Heart right ventricle (tissue), 16 donors: ENCODE measurements at regions not wholly inside any gene's neighbourhood (a gene's known extent, or its start where the extent isn't known, plus 50 kb on each side); places are given as distances from the start of the nearest gene placed in this dataset.

Experiments
- ATAC-seq, 8 donors: fragments of 200-7000 bp; cut with Tn5 transposase; one replicate each; pipeline ENCODE4 v1.9.1; 2020; ENCODE audit warnings: mild to moderate bottlenecking in 8 of 8, moderate library complexity in 8 of 8, moderate number of reproducible peaks in 1 of 8
- DNase-seq, 2 donors: peaks; one replicate each; pipeline ENCODE4 v3.0.0-alpha.2; 2020
- H3K27ac ChIP-seq, 10 donors: fragments of 200-600 bp; sonication (generic) in 2 of 10; one replicate each; pipeline versions ENCODE4 v1.5.0 to v1.8.0; 2020 to 2022; ENCODE audit warnings: mild to moderate bottlenecking in 3 of 10
- H3K27me3 ChIP-seq, 7 donors: fragments of 200-600 bp; one replicate each; pipeline ENCODE4 v1.8.0; 2021 to 2022; ENCODE audit warnings: mild to moderate bottlenecking in 2 of 7
- H3K36me3 ChIP-seq, 9 donors: fragments of 200-600 bp; sonication (generic) in 1 of 9; one replicate each; pipeline versions ENCODE4 v1.5.0 to v1.8.0; 2020 to 2022; ENCODE audit warnings: mild to moderate bottlenecking in 2 of 9
- H3K4me1 ChIP-seq, 9 donors: fragments of 200-600 bp; sonication (generic) in 1 of 9; one replicate each; pipeline versions ENCODE4 v1.5.0 to v1.8.0; 2020 to 2022; ENCODE audit warnings: mild to moderate bottlenecking in 4 of 9
- H3K4me3 ChIP-seq, 10 donors: fragments of 200-600 bp; sonication (generic) in 2 of 10; one replicate each; pipeline versions ENCODE4 v1.5.0 to v1.8.0; 2020 to 2022; ENCODE audit warnings: mild to moderate bottlenecking in 7 of 10, moderate library complexity in 2 of 10
- H3K9me3 ChIP-seq, 11 donors: fragments of 200-600 bp in 10 of 11; sonication (generic) in 2 of 11; one replicate each; pipeline versions ENCODE4 v1.5.0 to v1.8.0; 2013 to 2022; ENCODE audit warnings: mild to moderate bottlenecking in 2 of 11, control low read depth in 1 of 11, moderate library complexity in 1 of 11
- CTCF ChIP-seq, 9 donors: fragments of 200-600 bp; sonication (generic) in 2 of 9; IDR thresholded peaks; one replicate each; pipeline versions ENCODE4 v1.5.0 to v1.8.0; 2021 to 2022; ENCODE audit warnings: antibody characterized with exemption in 9 of 9, mild to moderate bottlenecking in 5 of 9, moderate library complexity in 1 of 9
- WGBS, 2 donors: extraction: QIAGEN DNeasy Blood & Tissue Kit; methylation state at CpG; one replicate each; pipeline ENCODE4 v1.1.7; 2013; ENCODE audit warnings: inconsistent platforms in 1 of 2; 5-methylcytosine and 5-hydroxymethylcytosine counted together
- intact Hi-C, 10 donors: fragments of 100-400 bp; cut with DNase I; formaldehyde crosslinking; loops; one replicate each; pipeline versions ENCODE4 v1.11.1 to v1.14.2; 2022
- donor health status: Arrhythmogenic right ventricular cardiomyopathy.
- donor health status: ischemic (EF 13 %, LVEDD 7.1; RV severe dilation, severe dysfunction).
- donor health status: healthy with polysubstance abuse.
- donor health status: DM: no; HTN: yes; CAD: no.
- donor health status: DM: no; HTN: no; CAD: no.
- donor health status: ischemic (EF 25% LVEDD 6.9; RV normal size, moderate dysfunction).
- donor health status: ischemic (EF 25% LVEDD 5.7; RV mildly dilated, moderate dysfunction).
- donor health status: healthy.
- donor health status: DM: yes; HTN: yes; CAD: no.
- donor health status: Ischemic cardiomyopathy.
- donor health status: ischemic (EF 35%, LVEDD 5.7; RV mildly dilated, moderate dysfunction).
- donor health status: nonischemic (EF 11% LVEDD 7.7; RV severe dilation, severe dysfunction).
- donor health status: DM: yes; HTN: yes; CAD: no.
- donor health status: PGD.
- donor health status: ischemic (EF 29% LVEDD 5.4; RV normal size, mild dysfunction).
- donor health status: nonischemic (EF 23%, LVEDD 6.1; RV moderate dilation, normal function).

GRCh38 chr16:64410306-64410705 lies 711.6 kb downstream of the CDH11 start:
- Histone ChIP-seq H3K9me3 (no peaks in the 10 kb centered on the region), H3K27me3 (no peaks in the 10 kb centered on the region), H3K36me3 (no peaks in the 10 kb centered on the region), H3K4me3 (no peak overlapping the region), H3K4me1 (peaks cover 0 to 20% (median 10%) of the 10 kb centered on the region in 9 donors), H3K27ac (peak overlapping the region in 2 of 10 donors; percentile 10 to 26)
- no peak for TF ChIP-seq CTCF (IDR thresholded peaks at IDR 0.05)
- WGBS, 2 donors = 59 to 70% methylated on average over 1 of the region's 1 CpG
- DNase-seq (no peak), ATAC-seq (no peak)
- intact Hi-C loops = no loop called here

GRCh38 chr16:64409783-64410210 lies 712.1 kb downstream of the CDH11 start:
- no peak for TF ChIP-seq CTCF (IDR thresholded peaks at IDR 0.05)
- peak in 3 of 8 donors; percentile 27 to 81 (median 28) for ATAC-seq
- peak overlapping the region in 2 of 10 donors; percentile 10 to 26 for H3K27ac ChIP-seq
- intact Hi-C loops = no loop called here
- no peaks in the 10 kb centered on the region for H3K36me3 ChIP-seq
- peaks cover 0 to 20% (median 10%) of the 10 kb centered on the region in 9 donors for H3K4me1 ChIP-seq
- DNase-seq = no peak
- no peaks in the 10 kb centered on the region for H3K9me3 ChIP-seq
- H3K27me3 ChIP-seq = no peaks in the 10 kb centered on the region
- no peak overlapping the region for H3K4me3 ChIP-seq
- WGBS, 2 donors = 59 to 76% methylated on average over 4 of the region's 4 CpGs

- Histone ChIP-seq H3K4me3 (no peak overlapping the region), H3K4me1 (peaks cover 0 to 20% (median 10%) of the 10 kb centered on the region in 9 donors), H3K9me3 (no peaks in the 10 kb centered on the region), H3K27me3 (no peaks in the 10 kb centered on the region), H3K36me3 (no peaks in the 10 kb centered on the region), H3K27ac (no peak overlapping the region)
- intact Hi-C loops = no loop called here
- 70 to 74% methylated on average over 1 of the region's 1 CpG for WGBS, 2 donors
- no peak for TF ChIP-seq CTCF (IDR thresholded peaks at IDR 0.05)
- no peak for ATAC-seq
- DNase-seq = no peak
Measured at GRCh38 chr16:64408699-64409098, 713.2 kb downstream of the CDH11 start.

GRCh38 chr16:64406770-64407181 lies 715.1 kb downstream of the CDH11 start:
- Histone ChIP-seq H3K9me3 (no peaks in the 10 kb centered on the region), H3K27ac (no peak overlapping the region), H3K36me3 (no peaks in the 10 kb centered on the region), H3K27me3 (no peaks in the 10 kb centered on the region), H3K4me1 (peaks cover 0 to 8% (median 0%) of the 10 kb centered on the region in 9 donors), H3K4me3 (no peak overlapping the region)
- 22 to 27% methylated on average over 4 of the region's 4 CpGs for WGBS, 2 donors
- intact Hi-C loops = no loop called here
- DNase-seq = no peak
- no peak for TF ChIP-seq CTCF (IDR thresholded peaks at IDR 0.05)
- no peak for ATAC-seq
